GM19035 (cell line): ENCODE measurements at regions not wholly inside any gene's neighbourhood (a gene's known extent, or its start where the extent isn't known, plus 50 kb on each side); places are given as distances from the start of the nearest gene placed in this dataset.
"Not testable (repeated sequence)": the region's sequence is repeated elsewhere in the genome, so short reads cannot be mapped to it uniquely, and the experiment has no call there.

Experiments used
- ATAC-seq: cut with Tn5 transposase; IDR thresholded peaks from one replicate; pipeline ENCODE4 v1.9.1; 2021; ENCODE audit not compliant: unreplicated experiment

DNA sequence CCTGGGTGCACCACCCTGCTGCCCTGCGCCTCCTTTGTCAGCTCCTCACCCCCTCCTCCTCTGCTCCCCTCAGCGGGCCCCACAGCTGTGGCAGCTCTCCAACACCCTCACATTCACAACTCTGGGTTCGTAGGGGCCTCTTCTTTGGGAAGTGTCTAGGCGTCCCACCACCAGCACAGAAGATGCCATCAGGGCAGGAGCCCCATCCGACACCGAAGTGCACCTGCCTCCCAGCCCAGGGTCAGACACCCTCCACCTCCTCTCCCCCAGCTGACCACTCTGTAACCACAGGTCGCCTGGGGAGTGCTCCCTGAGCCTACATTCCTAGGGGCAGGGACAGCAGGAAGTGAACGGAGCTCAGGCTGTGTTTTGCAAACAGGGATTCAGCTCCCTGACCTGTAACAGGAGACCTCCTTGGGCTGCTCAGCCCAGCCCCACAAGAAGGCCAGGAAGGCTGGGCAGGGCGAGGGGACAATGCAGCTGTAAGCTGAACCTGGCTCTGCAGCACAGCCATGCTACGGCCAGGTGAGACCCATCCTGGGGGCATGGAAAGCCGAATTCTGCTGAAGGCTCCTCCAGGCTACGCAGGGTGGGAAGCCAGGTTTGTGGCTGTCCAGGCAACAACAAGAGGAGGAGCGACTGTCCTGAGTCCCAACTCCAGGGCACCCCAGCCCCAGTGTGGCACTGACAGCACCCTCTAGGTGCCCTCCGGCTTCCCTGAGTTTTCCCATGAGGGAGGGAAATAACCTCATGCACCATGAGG is 269.0 kb downstream of the GOLGA6L6 start:
- ATAC-seq = no peak

DNA sequence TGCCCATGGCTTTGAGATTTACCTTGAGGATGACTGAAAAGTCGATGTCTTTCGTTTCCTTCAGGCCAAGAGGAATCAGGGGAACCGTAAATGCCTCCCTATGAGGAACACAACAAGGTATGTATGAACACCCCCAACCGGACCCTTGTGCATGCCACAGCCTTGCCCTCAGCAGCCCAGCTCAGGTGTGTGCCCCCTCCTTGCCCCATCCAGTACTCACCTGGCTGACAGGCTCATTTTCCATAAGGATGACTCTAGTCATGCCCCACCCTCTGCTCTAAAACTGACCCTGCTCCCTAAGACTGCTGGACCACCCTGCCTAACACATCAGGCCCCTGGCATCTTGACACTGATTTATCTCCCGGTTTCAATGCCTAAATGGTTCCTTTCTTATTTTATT is 270.0 kb downstream of the GOLGA6L6 start:
- no peak for ATAC-seq

DNA sequence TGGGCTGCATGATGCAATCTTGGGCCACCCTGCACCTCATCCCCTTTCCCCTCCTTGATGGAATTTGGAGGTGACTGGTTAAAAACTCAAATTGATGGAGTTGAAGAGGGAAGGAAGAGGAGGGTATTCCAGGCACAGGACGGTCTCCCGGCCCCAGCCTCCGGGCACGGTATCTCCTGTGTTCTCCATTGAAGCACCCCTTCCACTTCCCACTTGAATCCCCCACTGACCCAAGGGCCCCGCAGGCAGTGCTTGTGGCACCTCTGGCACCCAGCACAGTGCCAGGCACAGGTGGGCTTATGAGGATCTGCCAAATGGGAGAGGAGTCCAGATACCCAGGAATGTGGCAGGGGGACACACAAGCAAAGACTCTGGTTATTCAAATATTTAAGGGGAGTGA is 271.6 kb downstream of the GOLGA6L6 start:
- ATAC-seq = not testable (repeated sequence)

DNA sequence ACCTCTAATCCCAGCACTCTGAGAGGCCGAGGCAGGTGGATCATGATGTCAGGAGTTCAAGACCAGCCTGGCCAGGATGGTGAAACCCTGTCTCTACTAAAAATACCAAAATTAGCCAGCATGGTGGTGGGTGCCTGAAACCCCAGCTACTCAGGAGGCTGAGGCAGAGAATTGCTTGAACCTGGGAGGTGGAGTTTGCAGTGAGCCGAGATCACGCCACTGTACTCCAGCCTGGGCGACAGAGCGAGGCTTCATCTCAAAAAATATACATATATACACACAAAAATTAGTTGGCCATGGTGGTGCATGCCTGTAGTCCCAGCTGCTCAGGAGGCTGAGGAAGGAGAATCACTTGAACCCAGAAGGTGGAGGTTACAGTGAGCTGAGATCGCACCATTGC is 273.6 kb downstream of the GOLGA6L6 start:
- not testable (repeated sequence) for ATAC-seq

- ATAC-seq = not testable (repeated sequence)
Observed at GRCh38 chr15:20267051-20267730, 274.4 kb downstream of the GOLGA6L6 start.

GRCh38 chr15:20265710-20266109 is 275.9 kb downstream of the GOLGA6L6 start:
- ATAC-seq = not testable (repeated sequence)

- ATAC-seq = not testable (repeated sequence)
Observed at GRCh38 chr15:20261321-20262280, 280.0 kb downstream of the GOLGA6L6 start.

DNA sequence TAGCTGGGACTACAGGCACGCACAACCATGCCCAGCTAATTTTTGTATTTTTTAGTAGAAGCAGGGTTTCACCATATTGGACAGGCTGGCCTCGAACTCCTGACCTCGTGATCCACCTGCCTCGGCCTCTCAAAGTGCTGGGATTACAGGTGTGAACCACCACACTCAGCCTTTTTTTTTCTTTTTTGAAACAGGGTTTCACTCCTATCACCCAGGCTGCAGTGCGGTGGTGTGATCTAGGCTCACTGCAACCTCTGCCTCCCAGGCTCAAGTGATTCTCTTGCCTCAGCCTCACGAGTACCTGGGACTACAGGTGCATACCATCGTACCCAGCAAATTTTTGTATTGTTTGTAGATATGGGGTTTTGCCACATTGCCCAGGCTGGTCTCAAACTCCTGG is 280.9 kb downstream of the GOLGA6L6 start:
- ATAC-seq = not testable (repeated sequence)

GRCh38 chr15:20259559-20260190 is 281.9 kb downstream of the GOLGA6L6 start:
- not testable (repeated sequence) for ATAC-seq

DNA sequence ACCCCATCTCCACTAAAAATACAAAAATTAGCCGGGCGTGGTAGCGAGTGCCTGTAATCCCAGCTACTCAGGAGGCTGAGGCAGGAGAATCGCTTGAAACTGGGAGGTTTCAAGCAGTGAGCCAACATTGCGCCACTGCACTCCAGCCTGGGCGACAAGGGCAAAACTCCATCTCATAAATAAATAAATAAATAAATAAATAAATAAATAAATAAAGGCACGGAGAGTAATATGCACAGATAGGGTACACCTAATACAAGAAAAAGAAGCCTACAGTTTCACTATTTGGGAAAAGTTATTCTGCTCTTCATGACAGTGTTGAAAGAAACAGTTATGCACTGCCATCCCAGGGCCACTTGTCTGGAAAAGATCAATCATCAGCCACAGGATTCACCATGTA is 285.2 kb downstream of the GOLGA6L6 start:
- not testable (repeated sequence) for ATAC-seq

DNA sequence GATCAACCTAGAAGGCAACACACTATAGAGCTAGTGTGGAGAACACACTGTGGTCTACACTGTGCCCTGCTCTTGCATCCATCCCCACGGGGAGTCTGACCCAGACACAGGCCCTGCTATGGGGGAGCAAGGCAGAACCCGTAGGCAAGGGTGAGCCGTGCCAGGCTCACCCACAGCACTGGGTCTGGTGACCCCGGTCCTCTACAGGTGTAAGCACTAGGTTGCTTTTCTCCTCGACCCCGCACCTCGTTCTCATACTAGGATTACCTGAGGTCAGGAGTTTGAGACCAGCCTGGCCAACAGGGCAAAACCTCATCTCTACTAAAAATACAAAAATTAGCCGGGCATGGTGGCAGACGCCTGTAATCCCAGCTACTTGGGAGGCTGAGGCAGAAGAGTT is 286.0 kb downstream of the GOLGA6L6 start:
- not testable (repeated sequence) for ATAC-seq

DNA sequence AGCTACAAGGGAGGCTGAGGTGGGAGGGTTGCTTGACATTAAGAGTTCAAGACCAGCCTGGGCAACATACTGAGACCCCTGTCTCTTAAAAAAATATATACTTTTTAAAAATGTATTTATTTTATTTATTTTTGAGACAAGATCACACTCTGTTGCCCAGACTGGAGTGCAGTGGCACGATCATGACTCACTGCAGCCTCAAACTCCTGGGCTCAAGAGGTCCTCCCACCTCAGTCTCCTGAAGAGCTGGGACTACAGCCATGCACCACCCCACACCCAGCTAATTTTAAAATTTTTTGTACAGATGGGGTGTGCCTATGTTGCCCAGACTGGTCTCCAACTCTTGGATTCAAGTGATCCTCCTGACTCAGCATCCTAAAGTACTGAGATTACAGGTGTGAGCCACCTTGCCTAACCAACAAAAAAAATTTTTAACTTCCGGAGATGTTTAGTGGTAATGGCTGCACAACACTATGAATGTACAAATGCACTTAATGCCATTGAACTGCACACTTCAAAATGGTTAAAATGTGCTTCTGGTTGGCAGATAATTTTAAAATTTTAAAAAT is 288.5 kb downstream of the GOLGA6L6 start:
- not testable (repeated sequence) for ATAC-seq

DNA sequence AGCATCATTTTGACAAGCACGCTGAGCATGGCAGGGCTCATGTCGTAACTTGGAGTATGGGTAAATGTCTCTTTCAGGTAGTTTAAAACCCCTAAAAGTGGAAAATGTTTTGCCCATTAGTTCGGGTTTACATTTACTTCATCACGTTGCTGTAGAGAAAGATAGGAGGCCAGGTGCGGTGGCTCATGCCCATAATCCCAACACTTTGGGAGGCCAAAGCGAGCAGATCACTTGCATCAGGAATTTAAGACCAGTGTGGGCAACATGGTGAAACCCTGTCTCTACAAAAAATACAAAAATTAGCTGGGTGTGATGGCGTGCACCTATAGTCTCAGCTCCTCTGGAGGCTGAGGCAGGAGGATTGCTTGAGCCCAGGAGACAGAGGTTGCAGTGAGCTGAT is 289.6 kb downstream of the GOLGA6L6 start:
- ATAC-seq = not testable (repeated sequence)

GRCh38 chr15:20251214-20252005 is 290.2 kb downstream of the GOLGA6L6 start:
- not testable (repeated sequence) for ATAC-seq

- ATAC-seq = not testable (repeated sequence)
Observed at GRCh38 chr15:20250206-20250605, 291.4 kb downstream of the GOLGA6L6 start.

- ATAC-seq = not testable (repeated sequence)
Observed at GRCh38 chr15:20249677-20249970, 292.0 kb downstream of the GOLGA6L6 start.

DNA sequence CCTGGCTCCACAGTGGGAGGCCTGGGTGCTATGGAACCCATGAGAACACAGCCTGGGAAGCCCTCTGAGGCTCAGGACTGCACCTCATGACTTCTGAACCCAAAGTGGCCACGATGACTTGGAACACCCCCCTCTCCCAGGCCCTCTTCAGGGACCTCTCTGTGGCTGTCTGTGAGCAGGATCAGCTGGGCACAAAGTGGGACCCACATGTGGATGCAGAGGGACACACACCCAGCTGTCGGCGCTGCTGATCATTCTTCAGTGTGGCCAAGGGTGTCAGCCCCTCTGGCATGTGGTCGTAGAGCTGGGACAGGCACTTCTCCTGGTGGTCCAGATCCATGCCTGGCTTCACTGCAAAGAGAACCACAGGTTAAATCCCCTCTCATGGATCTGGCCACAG is 293.2 kb downstream of the GOLGA6L6 start:
- ATAC-seq = not testable (repeated sequence)

DNA sequence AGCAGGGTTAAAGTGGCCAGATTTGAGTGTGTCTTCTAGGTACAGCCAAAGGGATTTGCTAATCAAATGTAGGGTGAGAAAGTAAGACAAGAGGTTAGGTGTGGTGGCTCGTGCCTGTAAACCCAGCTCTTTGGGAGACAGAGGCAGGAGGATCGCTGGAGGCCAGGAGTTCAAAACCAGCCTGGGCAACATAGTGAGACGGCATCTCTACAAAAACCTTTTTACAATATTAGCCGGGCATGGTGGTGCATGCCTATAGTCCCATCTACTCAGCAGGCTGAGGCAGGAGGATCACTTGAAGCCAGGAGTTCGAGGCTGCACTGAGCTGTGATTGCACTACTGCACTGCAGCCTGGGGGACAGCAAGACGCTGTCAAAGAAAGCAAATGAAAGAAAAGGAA is 294.5 kb downstream of the GOLGA6L6 start:
- not testable (repeated sequence) for ATAC-seq

DNA sequence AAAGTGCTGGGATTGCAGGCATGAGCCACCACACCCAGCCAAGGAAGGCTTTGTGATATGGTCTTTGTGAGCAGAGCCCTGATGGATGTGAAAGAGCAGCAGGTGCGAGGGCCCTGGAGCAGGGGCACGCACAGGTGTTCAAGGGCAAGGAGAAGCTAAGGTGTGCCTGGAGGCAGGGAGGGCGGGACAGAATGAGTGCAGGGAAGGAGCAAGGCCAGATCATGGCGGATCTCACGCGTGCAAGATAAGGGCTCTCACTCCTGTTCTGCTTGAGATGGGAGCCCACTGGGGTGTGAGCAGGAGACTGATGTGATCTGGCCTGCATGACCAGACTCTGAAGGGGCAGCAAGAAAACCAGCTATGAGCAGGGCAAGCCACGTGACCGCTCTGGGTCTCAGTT is 295.0 kb downstream of the GOLGA6L6 start:
- ATAC-seq = not testable (repeated sequence)

- not testable (repeated sequence) for ATAC-seq
Observed at GRCh38 chr15:20245856-20246255, 295.7 kb downstream of the GOLGA6L6 start.
